Stimulated activated CD4-positive, alpha-beta T cell treated with anti-CD3 and anti-CD28 coated beads, TNF-alpha, amount 100 ng/mL, for 4 hours (primary cell): ENCODE measurements at regions not wholly inside any gene's neighbourhood (a gene's known extent, or its start where the extent isn't known, plus 50 kb on each side); places are given as distances from the start of the nearest gene placed in this dataset.

Source experiments
- DNase-seq, 3 experiments: peaks; one replicate each; pipeline ENCODE4 v3.0.0-alpha.2; 2020; ENCODE audit warnings: low read depth in 3 of 3

DNA sequence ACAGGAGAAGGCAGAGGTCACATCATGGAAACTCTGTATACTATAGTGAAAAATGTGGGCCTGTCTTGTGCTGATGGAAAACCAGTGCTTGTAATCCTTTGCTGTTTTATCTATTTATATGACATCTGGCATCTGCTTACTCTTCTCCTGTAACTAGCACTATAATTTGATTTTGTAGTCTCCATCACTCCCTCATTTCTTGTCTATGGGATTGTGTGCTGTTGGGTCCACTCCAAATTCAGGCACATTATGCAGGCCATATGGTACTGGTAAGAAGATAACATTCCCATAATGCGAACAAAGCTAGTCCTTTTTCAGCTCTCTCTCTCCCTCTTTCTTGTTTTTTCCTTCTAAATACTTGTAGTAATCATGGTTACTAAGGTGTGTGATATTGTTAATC, 581.2 kb upstream of the IGFBP7 start:
- DNase-seq, result no peak

DNA sequence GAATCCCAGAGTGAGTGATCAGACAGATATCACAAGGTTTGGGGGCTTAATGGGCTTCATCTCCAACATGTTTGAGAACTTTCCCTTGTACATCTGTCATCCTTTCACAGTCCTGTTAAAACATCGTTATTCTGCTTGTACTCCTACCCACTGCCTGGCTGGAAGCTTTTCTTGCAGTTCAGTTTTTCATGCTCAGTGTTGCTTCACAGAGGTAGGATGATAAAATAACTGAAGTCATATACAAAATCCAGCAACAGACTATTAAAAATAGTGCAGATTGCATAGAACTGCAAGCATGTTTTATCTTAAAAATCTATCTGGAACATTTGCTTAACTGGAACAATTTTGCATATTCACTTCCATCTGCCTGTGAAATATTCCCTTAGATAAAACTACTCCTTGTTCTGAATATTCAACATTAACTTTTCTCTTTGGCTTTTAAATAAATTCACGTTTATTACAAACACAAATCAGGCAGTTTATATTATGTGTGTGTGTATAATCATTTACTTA, 579.6 kb upstream of the IGFBP7 start:
- no peak for DNase-seq

DNA sequence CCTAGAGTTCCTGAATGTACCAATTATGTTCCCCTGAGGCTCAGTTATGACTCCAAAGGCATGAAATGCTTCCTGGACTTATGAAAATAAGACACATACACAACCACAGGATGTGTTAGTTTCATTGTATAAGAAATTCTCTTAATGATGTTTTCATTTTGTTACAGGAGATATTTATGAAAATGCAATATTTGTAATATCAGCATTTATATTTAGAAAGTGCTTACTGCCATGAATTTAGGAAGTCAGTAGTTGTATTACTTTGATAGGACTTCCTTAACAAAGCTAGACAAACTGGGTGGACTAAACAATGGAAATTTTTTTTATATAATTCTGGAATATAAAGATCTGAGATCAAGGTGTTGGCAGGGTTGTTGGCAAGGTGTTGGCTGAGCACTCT, 572.1 kb upstream of the IGFBP7 start:
- no peak for DNase-seq

DNA sequence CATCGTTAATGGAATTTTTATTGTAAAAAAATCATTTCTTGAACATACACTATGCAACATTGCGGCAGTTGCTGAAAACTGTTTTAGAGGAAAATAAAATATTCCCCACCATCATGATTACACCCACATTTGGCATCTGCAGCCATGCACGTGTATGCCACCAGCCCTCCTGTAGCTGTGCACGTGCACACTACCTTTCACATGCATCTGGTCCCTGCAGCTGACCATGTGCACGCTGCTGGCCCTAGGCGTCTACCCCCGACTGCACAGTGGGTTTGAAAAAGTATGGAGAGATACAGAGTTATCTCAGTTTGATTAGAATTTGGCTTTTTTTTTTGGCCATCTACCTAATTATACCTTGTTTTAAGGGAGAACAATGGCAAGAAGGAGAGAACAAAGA, 569.8 kb upstream of the IGFBP7 start:
- DNase-seq, result no peak

DNA sequence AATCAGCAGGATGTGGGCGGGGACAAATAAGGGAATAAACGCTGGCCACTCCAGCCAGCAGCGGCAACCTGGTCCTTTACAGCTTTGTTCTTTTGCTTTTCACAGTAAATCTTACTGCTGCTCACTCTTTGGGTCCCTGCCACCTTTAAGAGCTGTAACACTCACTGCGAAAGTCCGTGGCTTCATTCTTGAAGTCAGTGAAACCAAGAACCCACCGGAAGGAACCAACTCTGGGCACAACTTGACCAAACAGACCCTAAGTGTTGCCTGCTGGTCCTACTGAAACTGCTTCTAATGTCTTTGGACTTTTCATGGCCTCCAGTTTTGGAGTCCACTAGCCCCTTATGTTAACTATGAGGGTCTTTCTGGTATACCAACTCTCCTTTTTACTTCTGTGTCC, 566.2 kb upstream of the IGFBP7 start:
- no peak for DNase-seq

DNA sequence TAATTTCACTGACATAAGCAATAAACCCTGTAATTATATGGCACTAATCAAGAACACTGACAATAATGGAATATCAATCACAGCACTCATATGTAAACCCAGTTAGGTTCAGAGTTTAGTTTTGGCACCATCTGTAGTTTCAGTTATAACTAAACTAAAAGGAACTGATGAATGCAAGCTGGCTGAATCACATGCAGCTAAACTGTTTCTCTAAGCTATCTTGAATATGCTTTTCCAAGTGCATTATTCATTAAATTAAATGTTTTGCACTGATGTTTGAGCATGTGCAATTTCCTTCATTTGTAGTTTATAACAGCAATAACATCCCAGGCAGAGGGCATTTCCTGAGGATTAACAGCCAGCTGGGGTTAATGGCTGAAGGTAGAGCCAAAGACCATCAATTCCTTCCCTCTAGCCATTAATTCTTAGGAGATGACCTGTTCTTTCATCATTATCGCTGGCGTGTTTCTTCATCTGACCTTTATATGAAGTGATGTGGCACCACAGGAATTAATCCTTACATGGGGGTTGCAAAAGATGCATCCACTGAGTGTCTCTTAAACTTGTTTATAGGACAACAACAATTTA, 562.8 kb upstream of the IGFBP7 start:
- no peak for DNase-seq

DNA sequence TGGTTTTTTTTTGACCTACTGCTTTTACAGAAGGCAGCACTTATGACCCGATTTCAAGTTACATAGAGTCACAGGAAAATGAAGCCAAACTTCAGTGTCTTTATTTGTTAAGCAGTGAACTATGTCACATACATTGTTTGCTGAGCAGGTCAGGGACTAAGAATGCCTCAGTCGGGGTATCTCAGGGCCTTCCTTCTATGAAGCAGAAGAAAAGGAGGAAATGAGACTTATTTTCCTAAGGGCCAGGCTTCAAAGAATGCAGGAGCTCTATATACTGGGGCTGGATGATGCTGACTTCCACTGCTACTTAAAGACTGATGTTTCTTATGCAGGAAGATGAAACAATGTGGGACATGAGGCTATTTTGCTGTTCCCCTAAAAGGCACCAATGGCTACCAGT, 558.4 kb upstream of the IGFBP7 start:
- no peak for DNase-seq

DNA sequence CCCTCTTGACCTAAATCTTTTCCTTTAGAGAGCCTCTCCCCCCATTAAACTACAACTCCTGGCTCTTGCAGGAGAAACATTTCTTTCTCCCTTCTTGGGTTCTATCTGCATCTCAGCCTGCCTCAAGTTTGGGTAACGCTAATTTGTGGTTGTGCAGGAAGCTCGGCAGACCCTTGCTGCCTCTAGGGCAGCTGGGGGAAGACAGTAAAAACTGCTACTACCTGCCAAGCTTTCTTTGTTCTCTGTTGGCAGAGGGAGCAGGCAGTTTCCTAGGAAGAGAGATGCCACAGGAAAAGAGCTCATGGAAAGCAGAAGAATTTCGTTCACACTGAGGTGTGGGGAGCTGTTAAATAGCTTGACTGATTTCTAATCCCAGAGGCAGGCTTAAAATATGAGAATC, 555.6 kb upstream of the IGFBP7 start:
- DNase-seq, result no peak

DNA sequence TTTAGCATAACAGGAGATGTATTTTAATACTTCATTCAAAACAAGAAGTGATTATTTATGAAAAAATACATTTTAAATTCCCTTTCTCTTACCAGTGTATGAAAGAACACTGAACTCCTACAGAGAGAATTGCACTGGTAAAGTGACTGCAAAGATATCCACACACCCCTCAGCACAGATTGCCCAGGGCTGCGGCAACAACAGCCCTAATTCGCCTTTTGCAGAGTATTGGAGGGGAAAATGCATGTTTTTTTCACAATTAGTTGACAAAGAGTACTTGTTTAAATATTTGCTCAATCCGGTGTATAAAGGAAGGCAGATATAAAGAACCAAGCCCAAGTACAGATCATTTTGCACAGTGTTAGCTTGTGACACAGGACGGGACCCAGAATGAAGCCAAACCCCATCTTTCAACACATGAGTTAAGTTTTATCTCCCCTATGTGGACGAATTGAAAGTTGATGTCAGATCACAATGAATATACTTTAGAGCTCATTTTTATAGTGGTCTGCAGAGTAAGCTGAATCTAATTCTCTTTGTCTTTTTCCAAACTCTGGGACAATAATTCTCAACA, 551.4 kb upstream of the IGFBP7 start:
- DNase-seq, result no peak

DNA sequence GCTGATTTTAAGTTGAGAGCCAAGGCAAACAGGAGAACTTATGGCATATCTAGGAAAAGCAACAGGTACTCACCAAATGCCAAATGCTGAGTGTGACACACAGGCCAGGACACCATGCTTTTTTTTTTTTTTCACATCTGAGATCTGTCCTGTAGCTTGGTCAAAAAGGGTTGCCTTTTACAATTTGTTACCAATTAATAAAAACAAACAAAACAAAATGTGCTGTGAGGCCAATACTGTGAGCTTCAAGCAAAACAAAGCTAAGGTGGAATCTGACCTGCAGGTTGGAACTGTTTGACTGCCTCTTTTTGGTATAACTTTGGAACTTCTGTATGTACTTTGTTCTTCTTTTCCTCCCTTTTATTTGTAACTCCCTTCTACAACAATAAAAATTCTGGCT, 548.5 kb upstream of the IGFBP7 start:
- DNase-seq, result no peak

DNA sequence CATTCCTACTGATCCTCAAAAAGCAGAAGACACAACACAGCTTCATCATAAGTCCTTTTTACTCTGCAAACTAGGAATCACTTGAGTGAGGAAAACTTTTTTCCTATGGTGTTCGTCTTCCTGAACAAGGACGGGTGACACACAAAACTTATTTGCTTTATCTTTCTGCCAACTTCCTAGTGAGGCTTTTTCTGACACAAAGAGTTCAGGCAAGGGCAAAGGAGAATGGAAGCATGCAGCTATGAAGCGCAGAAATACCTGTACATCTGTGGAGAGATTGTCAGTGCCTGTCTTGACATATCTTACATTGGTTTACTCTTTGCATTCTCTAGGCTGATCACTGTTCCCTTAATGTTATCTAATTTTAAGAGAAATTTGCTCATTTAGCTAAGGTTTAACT, 548.0 kb upstream of the IGFBP7 start:
- DNase-seq, result no peak

DNA sequence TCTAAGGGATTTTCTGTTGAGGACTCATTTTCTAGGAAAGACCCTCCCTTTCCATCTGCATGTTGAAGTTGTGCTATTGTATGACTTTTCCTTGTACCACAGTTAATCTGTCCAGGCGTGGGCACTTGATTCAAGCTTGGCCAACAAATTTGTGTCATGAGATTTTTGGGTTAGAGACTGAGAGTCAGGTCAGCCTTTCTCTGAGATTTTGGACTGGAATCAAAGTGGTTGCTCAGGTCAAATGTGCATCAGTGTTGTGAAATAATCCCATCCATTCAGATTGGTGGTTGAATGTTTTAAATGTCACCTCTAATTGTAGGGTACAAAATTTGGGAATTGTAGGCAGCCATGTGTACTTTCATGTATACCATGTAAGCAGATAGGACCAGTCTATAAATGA, 545.2 kb upstream of the IGFBP7 start:
- DNase-seq, result no peak

DNA sequence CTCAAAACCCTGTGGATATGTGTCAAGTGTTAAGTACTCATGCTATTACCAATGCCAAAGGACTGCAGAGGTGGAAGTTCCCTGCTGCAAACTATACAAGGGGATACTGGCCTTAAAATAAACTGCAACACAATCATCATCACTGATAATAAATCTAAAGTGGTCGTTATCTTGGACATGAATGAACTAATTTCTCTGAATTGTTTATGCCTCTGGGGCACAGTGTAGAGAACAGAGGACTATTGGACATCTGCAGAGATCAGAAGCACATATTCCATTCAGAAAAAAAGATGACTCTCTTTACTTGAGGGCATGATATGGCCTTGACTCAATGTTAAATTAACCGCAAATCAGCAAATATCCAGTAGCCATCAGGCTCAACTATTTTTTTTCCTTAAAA, 542.6 kb upstream of the IGFBP7 start:
- DNase-seq, result no peak

DNA sequence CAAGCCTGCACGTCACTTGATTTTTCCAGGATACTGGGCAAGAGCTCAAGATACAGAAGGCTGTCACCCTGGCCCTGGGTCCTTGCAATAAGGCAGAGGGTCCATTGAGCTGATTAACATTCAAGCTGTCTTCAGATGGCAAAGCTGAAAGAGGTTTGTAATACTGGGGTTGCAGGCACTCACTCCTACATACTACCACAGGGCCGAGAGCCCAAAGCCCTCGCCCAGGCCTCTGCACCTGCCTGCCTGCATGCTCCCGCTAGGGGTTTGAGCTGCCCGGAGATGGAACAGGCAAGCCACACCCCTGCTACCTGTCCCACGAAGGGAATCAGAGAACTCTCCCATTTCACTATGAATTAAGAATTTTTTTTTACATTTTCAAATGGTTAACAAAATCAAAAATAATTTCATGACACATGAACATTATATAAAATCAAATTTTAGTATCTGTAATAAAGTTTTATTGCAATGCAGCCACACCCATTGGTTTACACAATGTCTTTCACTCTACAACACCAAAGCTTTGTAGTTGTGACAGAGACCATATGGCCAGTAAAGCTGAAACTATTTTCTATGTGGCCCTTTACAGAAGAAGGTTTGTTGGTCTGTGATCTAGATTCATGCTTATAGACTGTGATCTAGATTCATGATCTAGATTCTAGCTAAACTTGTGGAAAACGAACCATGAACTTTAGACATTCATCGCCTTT, 530.4 kb upstream of the IGFBP7 start:
- DNase-seq, result no peak

DNA sequence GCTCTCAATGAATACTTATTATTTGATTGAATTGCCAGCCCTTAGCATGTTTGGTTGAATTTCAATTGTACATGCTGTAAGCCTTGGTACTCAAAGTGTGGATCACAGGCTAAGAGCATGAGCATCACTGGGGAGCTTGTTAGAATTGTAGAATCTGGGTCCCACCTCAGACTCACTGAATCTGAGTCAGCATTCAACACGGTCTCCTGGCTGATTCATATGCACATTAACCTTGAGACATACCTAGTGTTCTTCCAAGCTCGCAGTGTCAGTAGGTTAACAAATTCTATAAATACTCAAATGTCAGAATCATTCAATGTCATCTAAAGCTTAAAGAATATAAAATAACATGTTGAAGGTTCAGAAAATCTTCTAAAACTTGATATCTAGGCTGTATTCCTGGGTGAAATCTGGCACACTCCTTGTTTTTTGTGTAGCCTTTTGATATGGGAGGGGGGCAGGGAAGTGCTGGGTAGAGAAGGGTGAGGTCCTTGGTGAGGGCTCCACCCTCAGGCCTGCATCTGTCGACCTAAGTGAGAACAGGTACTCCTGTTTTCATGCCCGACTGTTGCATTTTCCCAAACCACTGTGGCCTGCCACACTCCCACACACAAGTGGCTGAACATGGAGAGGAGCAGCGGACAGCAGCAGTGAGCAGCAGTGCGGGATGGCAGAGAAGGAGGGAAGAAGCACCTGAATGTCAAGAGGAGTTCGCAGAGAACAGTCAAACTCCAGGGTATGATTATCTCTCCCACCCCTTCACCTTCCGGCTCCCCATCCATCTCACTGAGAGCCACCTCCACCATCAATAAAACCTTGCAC, 529.6 kb upstream of the IGFBP7 start:
- no peak for DNase-seq

DNA sequence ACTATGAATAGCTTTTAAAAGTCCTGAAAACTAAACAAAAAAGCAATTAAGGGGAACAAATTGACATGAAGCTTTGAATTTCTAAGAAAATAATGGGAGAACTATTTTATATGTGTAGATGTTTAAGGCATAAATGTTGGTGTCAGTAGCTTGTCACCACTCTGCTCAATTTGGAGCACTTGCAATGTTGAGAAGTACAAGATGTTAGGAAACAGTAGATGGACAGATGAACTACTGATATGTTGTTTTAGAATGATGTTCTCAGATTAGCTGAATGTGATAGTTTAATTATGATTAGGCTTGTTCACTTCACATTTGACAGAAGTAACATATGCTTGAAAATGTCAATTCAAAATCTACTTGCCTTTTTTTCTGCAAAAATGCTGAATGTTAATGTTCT, 525.7 kb upstream of the IGFBP7 start:
- no peak for DNase-seq

DNA sequence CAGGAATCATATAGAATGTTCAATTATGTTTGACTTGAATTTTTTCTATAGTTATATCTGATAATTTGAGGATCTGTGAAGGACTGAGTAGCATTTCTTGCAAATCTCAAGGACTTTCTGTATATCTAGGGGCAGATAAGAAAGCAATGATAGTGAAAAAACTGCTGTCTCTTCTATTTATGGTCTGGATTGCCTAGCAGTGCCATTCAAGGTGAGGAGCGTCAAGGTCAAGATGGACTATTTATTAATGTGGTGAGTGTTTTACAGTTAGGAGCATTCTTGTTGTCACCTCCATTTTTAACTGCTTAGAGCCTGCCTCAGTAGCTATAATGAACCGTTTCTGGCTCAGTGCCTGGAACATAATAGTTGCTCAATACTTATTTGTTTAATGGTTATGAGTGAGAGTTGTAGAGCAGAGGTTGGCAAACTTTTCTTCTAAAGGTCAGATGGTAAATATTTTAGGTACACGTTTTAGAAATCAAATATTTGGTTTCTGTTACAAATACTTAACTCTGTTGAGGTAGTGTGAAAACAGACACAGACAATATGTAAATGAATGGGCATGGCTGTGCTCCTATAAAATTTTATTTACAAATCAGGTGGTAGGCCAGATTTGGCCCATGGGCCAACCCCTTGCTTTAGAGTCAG, 523.2 kb upstream of the IGFBP7 start:
- no peak for DNase-seq

DNA sequence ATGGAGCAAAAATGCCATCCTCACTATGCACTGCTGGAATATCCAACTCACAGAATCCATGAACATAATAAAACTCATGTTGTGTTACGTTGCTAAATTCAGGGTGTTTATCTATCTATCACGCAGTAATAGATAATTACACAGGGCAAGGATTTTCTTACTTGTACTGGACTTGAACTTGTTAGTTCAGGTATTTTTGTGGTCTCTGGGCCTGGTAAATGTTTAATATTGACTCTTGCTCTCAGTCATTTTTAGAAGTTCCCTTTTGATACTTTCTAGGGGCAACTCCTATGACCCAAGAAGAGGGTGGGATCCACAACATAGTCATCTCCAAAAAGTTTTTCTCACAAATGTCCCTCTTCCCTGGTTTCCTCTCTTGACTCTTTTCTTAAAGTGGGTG, 522.4 kb upstream of the IGFBP7 start:
- no peak for DNase-seq

DNA sequence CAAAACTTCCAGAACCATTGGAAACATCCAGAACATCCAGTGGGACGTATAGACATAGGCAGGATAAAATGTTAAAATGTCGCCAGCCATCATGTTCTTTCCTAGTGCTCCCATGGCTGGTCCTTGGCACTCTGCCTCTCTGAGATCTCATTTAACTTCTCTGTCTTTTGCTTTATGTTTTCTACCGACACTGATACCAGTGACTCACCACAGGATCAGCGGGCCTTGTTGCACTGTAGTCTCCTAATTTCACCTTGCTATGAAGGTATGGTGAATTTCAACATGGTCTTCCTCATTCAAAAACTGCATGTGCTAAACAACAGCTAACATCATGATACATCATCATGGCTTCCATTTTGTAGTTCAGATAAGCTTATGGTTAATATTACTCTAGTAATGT, 521.0 kb upstream of the IGFBP7 start:
- no peak for DNase-seq

DNA sequence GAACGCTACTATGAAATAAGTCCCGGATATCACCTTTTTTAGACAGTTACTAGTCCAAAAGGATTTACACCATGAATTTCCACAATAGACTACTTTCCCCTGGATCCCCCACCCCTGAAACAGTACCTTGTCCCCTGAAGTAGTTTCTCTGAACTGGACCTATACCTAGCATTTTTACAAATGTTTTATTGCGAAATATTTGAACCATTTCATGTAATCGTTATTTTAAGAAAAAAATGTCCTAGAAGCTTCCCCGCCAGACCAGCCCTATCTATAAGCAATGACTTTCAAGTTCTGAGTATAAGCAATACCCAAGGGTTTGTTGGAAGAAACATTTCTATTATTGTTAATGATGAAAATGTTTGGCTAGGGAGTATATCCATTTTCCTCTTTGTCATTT, 517.8 kb upstream of the IGFBP7 start:
- DNase-seq, result no peak

DNA sequence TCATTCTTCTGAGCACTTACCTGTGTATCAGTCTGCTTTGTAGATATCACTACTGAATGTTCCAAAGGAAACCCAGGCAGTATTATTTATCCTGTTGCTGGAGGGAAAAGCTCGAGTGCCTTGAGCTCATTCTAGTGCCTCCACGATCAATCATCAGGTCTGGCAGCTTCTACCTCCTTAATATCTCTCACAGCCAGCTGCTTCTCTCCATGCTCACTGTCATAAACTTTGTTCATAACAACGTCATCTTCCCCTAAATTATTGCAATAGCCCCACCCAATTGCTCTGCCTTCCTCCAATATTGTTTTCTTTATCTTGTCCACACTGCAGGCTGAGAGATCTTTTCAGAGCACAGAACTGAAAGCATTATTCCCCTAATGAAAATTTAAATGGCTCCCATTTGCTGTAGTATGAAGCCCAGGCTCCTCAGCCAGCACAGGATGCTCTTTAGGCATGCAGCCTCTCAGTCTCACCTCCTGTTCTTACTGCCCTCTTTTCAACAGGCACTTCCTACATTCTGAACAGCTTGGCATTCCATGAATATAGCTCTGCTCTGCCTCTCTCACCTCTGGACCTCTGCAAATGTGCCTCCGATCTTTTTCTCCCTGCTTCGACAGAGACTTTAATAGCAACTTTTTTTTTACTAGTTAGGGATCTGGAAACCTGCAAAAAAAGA, 504.2 kb upstream of the IGFBP7 start:
- no peak for DNase-seq

DNA sequence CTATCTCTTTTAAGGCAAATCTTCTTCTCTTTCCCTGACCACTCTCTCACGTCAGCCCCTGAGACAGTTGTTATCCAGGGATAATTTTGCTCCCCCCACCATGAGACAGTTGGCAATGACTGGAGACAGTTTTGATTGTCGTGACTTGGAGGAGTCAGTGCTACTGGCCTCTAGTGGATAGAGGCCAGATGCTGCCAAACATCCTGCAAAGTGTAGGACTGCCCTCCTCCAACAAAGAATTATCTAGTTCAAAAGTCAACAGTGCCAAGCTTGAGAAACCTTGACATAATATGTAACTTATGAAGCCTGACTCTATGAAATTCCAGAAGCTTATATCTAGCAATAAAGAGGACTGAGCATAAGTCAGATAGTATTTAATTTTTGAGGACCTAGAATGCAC, 502.1 kb upstream of the IGFBP7 start:
- no peak for DNase-seq
